Epithelial cell of esophagus (primary cell): ENCODE measurements at regions not wholly inside any gene's neighbourhood (a gene's known extent, or its start where the extent isn't known, plus 50 kb on each side); places are given as distances from the start of the nearest gene placed in this dataset.
A peak's percentile ranks its signal among the peaks of the same experiment; 100 is the strongest.

Experiments
- DNase-seq: peaks from one replicate; pipeline ENCODE4 v3.0.0; 2010; ENCODE audit warnings: low read depth
- H3K4me3 ChIP-seq: 2 replicates; pipeline ENCODE4 v1.5.1; 2011; ENCODE audit warnings: mild to moderate bottlenecking, low read length, control low read depth
- CTCF ChIP-seq: IDR thresholded peaks from 2 replicates; pipeline ENCODE4 v1.5.1; 2011; ENCODE audit warnings: low read depth, mild to moderate bottlenecking, low read length, control low read depth, inconsistent platforms; ENCODE audit not compliant: insufficient read depth; ENCODE audit errors: missing control alignments

DNA sequence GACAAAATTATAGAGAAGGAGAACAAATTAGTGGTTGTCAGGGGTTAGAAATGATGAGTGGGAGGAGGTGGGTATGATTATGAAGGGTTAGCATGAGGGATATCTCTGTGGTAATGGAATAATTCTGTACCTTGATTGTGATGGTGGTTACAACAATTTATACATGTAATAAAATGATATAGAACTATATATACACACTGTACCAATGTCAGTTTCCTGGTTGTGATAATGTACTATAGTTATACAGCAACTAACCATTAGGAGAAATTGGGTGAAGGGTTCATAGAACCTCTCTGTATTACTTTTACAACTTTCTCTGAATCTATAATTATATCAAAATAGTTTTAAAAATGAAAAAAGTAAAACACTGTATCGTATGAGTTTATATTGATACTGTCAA lies 148.1 kb downstream of the ZNF621 start:
- no peak for DNase-seq
- no peak for TF ChIP-seq CTCF
- H3K4me3 ChIP-seq = no peak overlapping the region

GRCh38 chr3:40677321-40677720 lies 152.6 kb downstream of the ZNF621 start:
- DNase-seq = no peak
- no peak overlapping the region for H3K4me3 ChIP-seq
- TF ChIP-seq CTCF = no peak

- TF ChIP-seq CTCF = no peak
- no peak overlapping the region for H3K4me3 ChIP-seq
- DNase-seq = no peak
Measured at GRCh38 chr3:40677749-40678148, 153.0 kb downstream of the ZNF621 start.

DNA sequence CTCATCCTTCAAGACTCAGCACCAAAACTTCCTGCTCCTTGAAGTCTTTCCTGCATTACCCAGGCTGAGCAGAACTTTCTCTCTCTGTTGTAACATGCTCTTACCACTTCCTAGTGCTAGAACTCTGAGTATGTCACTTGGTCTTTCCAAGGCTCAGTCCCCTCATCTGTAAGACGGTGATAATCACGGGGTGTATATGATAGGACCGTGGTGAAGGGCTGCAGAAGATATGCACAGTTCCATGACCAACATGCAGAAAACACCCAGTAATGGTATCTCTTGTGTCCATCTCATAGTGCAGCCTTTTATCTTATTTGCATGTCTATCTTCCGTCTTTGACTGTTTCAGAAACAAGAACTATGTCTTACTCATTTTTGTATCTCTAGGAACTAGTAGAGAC lies 154.5 kb downstream of the ZNF621 start:
- no peak for TF ChIP-seq CTCF
- DNase-seq = peak; percentile 43

GRCh38 chr3:40680685-40681657 lies 156.2 kb downstream of the ZNF621 start:
- peak; percentile 40 for DNase-seq
- H3K4me3 ChIP-seq = no peak overlapping the region
- TF ChIP-seq CTCF = no peak

More for the DNA sequence above, 154.5 kb downstream of the ZNF621 start:
- no peak overlapping the region for H3K4me3 ChIP-seq

DNA sequence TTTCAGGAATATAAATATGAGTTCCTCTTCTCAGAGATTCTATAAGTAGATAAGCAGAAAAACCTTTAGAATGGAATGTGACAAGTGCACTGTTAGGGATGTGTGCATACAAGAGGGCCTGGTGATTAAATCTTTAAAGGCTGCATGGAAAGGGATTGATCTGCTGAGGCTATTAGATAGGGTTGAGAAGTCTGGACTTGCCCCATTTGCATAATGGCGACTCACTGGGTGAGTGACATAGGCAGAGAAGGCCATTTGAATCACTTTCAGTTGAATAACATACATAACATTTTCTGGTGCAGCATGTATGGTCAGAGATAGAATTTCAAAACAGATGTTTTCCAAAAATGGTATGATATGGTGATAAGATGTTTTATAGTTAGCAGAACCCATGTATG lies 156.9 kb downstream of the ZNF621 start:
- TF ChIP-seq CTCF = no peak
- H3K4me3 ChIP-seq = no peak overlapping the region
- DNase-seq = peak; percentile 59
